ENCODE measurements at regions not wholly inside any gene's neighbourhood (a gene's known extent, or its start where the extent isn't known, plus 50 kb on each side); places are given as distances from the start of the nearest gene placed in this dataset.
A peak's percentile ranks its signal among the peaks of the same experiment; 100 is the strongest.

GRCh38 chr6:15770347-15771143, 107.7 kb upstream of the DTNBP1 start:
- peak; percentile 16 for ATAC-seq
- intact Hi-C loops (cut with DNase I) = no loop called here
- H3K36me3 ChIP-seq = no peaks in the 10 kb centered on the region
- H3K4me1 ChIP-seq = no peaks in the 10 kb centered on the region
- no peak overlapping the region for H3K4me3 ChIP-seq
- no peak for DNase-seq
- no peak overlapping the region for H3K27ac ChIP-seq
- TF ChIP-seq, protein P1, sequence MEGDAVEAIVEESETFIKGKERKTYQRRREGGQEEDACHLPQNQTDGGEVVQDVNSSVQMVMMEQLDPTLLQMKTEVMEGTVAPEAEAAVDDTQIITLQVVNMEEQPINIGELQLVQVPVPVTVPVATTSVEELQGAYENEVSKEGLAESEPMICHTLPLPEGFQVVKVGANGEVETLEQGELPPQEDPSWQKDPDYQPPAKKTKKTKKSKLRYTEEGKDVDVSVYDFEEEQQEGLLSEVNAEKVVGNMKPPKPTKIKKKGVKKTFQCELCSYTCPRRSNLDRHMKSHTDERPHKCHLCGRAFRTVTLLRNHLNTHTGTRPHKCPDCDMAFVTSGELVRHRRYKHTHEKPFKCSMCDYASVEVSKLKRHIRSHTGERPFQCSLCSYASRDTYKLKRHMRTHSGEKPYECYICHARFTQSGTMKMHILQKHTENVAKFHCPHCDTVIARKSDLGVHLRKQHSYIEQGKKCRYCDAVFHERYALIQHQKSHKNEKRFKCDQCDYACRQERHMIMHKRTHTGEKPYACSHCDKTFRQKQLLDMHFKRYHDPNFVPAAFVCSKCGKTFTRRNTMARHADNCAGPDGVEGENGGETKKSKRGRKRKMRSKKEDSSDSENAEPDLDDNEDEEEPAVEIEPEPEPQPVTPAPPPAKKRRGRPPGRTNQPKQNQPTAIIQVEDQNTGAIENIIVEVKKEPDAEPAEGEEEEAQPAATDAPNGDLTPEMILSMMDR (IDR thresholded peaks at IDR 0.05) = peak; percentile 9
- no peaks in the 10 kb centered on the region for H3K27me3 ChIP-seq
- H3K9me3 ChIP-seq = no peaks in the 10 kb centered on the region

DNA sequence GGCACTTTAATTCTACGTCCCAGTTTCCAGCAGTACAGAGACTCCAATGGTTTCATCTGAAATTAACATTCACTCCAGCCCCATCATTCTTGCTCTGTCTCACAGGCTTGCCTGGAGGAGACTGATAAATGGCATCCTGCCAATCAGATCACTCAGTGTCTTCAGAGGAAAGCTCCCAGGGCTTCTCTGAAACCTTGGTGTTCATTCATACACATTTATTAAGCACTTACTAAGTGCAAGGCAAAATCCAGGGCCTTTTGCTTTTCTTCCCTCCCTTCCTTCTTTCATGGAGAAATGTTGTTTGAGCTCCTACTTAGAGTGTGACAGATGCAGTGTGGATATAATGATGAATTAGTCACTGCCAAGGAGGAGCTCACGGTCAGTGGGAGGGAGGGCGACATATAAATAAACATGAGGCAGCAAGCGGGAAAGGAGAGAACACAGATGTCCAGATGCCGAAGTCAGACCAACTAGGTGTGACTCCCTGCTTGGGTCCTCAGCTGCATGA, 106.7 kb upstream of the DTNBP1 start:
- no peaks in the 10 kb centered on the region for H3K9me3 ChIP-seq
- DNase-seq = no peak
- no peaks in the 10 kb centered on the region for H3K4me1 ChIP-seq
- no peak overlapping the region for H3K27ac ChIP-seq
- H3K4me3 ChIP-seq = no peak overlapping the region
- TF ChIP-seq, protein P1 (IDR thresholded peaks at IDR 0.05) = no peak
- H3K27me3 ChIP-seq = no peaks in the 10 kb centered on the region
- intact Hi-C loops (cut with DNase I) = no loop called here
- no peak for ATAC-seq
- no peaks in the 10 kb centered on the region for H3K36me3 ChIP-seq

- no peak for ATAC-seq
- H3K27ac ChIP-seq = no peak overlapping the region
- intact Hi-C loops (cut with DNase I) = no loop called here
- TF ChIP-seq, protein P1 (IDR thresholded peaks at IDR 0.05) = no peak
- no peaks in the 10 kb centered on the region for H3K9me3 ChIP-seq
- no peaks in the 10 kb centered on the region for H3K27me3 ChIP-seq
- H3K36me3 ChIP-seq = no peaks in the 10 kb centered on the region
- peaks cover 3% of the 10 kb centered on the region for H3K4me1 ChIP-seq
- DNase-seq = no peak
- no peak overlapping the region for H3K4me3 ChIP-seq
These were observed 106.2 kb upstream of the DTNBP1 start for GRCh38 chr6:15768999-15769398.

DNA sequence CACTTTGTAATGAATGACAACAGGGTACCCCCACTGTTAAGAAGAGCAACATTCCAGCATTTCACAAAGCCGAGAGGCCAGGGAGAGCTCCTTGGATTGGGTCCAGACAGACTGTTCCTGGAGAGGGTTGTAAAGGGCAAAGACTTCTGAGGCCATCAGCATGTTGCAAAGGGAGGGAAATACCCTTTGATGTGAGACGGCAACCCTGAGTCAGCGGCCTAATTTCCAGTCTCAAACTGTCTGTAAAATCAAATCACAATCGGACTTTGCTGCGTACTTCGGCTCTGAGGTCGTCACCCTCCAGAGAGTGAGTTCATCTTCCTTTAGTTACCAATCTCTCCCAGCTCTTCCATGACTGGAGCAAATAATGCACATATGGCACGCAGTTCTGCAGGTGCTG, 101.0 kb upstream of the DTNBP1 start:
- H3K4me1 ChIP-seq = peaks cover 17% of the 10 kb centered on the region
- H3K36me3 ChIP-seq = no peaks in the 10 kb centered on the region
- H3K9me3 ChIP-seq = no peaks in the 10 kb centered on the region
- no peaks in the 10 kb centered on the region for H3K27me3 ChIP-seq
- intact Hi-C loops (cut with DNase I) = no loop called here
- DNase-seq = no peak
- TF ChIP-seq, protein P1 (IDR thresholded peaks at IDR 0.05) = no peak
- peak; percentile 78 for ATAC-seq
- no peak overlapping the region for H3K4me3 ChIP-seq
- H3K27ac ChIP-seq = no peak overlapping the region

GRCh38 chr6:15763364-15763763, 100.5 kb upstream of the DTNBP1 start:
- Histone ChIP-seq H3K4me1 (peaks cover 17% of the 10 kb centered on the region), H3K27me3 (no peaks in the 10 kb centered on the region), H3K27ac (no peak overlapping the region), H3K36me3 (no peaks in the 10 kb centered on the region), H3K4me3 (no peak overlapping the region), H3K9me3 (no peaks in the 10 kb centered on the region)
- TF ChIP-seq, protein P1 (IDR thresholded peaks at IDR 0.05) = no peak
- ATAC-seq (no peak), DNase-seq (no peak)
- intact Hi-C loops (cut with DNase I) = no loop called here
